Ectodermal cell (in vitro differentiated cells): ENCODE measurements at regions not wholly inside any gene's neighbourhood (a gene's known extent, or its start where the extent isn't known, plus 50 kb on each side); places are given as distances from the start of the nearest gene placed in this dataset.

Experiments used
- H3K27ac ChIP-seq: 2 replicates; pipeline ENCODE4 v1.7.0; 2013; ENCODE audit warnings: mild to moderate bottlenecking, low read depth, low read length; ENCODE audit not compliant: insufficient read depth, poor library complexity, severe bottlenecking
- H3K27me3 ChIP-seq: 2 replicates; pipeline ENCODE4 v1.7.0; 2013; ENCODE audit warnings: mild to moderate bottlenecking, low read length; ENCODE audit not compliant: insufficient read depth, control insufficient read depth, poor library complexity, severe bottlenecking
- H3K36me3 ChIP-seq: one replicate; pipeline ENCODE4 v1.7.0; 2013; ENCODE audit warnings: low read length; ENCODE audit not compliant: control insufficient read depth, insufficient read depth
- H3K4me1 ChIP-seq: one replicate; pipeline ENCODE4 v1.7.0; 2013; ENCODE audit warnings: low read length; ENCODE audit not compliant: control insufficient read depth, insufficient read depth
- H3K4me3 ChIP-seq: 2 replicates; pipeline ENCODE4 v1.7.0; 2013; ENCODE audit warnings: low read depth, low read length, control low read depth; ENCODE audit not compliant: insufficient read depth
- H3K9me3 ChIP-seq: 2 replicates; pipeline ENCODE4 v1.7.0; 2013; ENCODE audit warnings: mild to moderate bottlenecking, low read length, moderate library complexity; ENCODE audit not compliant: control insufficient read depth
- WGBS, 2 experiments: methylation state at CpG; one replicate each; pipeline ENCODE4 v1.1.7; 2013; ENCODE audit warnings: missing lambda C conversion rate in 2 of 2; 5-methylcytosine and 5-hydroxymethylcytosine counted together

- Histone ChIP-seq H3K27ac (no peak overlapping the region), H3K27me3 (no peaks in the 10 kb centered on the region)
- WGBS, 2 experiments = 85 to 86% methylated on average over 3 of the region's 3 CpGs
Observed at GRCh38 chr1:182186757-182187146, 125.2 kb upstream of the ZNF648 start.

GRCh38 chr1:182185842-182186756 lies 124.6 kb upstream of the ZNF648 start:
- Histone ChIP-seq H3K4me3 (no peak overlapping the region), H3K27me3 (no peaks in the 10 kb centered on the region), H3K9me3 (no peaks in the 10 kb centered on the region), H3K36me3 (no peaks in the 10 kb centered on the region), H3K27ac (no peak overlapping the region), H3K4me1 (peaks cover 7% of the 10 kb centered on the region)
- 91 to 94% methylated on average over 2 of the region's 2 CpGs for WGBS, 2 experiments

More at GRCh38 chr1:182186757-182187146, 125.2 kb upstream of the ZNF648 start:
- H3K36me3 ChIP-seq = no peaks in the 10 kb centered on the region
- peaks cover 7% of the 10 kb centered on the region for H3K4me1 ChIP-seq
- H3K9me3 ChIP-seq = no peaks in the 10 kb centered on the region
- no peak overlapping the region for H3K4me3 ChIP-seq

GRCh38 chr1:182185136-182185535 lies 123.6 kb upstream of the ZNF648 start:
- 97 to 100% methylated on average over 2 of the region's 2 CpGs for WGBS, 2 experiments

GRCh38 chr1:182183606-182184005 lies 122.1 kb upstream of the ZNF648 start:
- 91 to 98% methylated on average over 2 of the region's 3 CpGs for WGBS, 2 experiments
- H3K4me1 ChIP-seq = peaks cover 7% of the 10 kb centered on the region
- H3K9me3 ChIP-seq = no peaks in the 10 kb centered on the region
- H3K27me3 ChIP-seq = no peaks in the 10 kb centered on the region
- H3K4me3 ChIP-seq = no peak overlapping the region
- no peak overlapping the region for H3K27ac ChIP-seq
- H3K36me3 ChIP-seq = no peaks in the 10 kb centered on the region

More at GRCh38 chr1:182185136-182185535, 123.6 kb upstream of the ZNF648 start:
- Histone ChIP-seq H3K27me3 (no peaks in the 10 kb centered on the region), H3K4me1 (peaks cover 7% of the 10 kb centered on the region), H3K9me3 (no peaks in the 10 kb centered on the region), H3K27ac (no peak overlapping the region), H3K4me3 (no peak overlapping the region), H3K36me3 (no peaks in the 10 kb centered on the region)

GRCh38 chr1:182182311-182182710 lies 120.8 kb upstream of the ZNF648 start:
- H3K36me3 ChIP-seq = no peaks in the 10 kb centered on the region
- no peaks in the 10 kb centered on the region for H3K9me3 ChIP-seq
- no peak overlapping the region for H3K27ac ChIP-seq

GRCh38 chr1:182181167-182181572 lies 119.7 kb upstream of the ZNF648 start:
- Histone ChIP-seq H3K36me3 (no peaks in the 10 kb centered on the region), H3K27ac (no peak overlapping the region), H3K27me3 (no peaks in the 10 kb centered on the region), H3K4me1 (no peaks in the 10 kb centered on the region), H3K9me3 (no peaks in the 10 kb centered on the region), H3K4me3 (no peak overlapping the region)
- 92 to 96% methylated on average over 2 of the region's 3 CpGs for WGBS, 2 experiments

More at GRCh38 chr1:182182311-182182710, 120.8 kb upstream of the ZNF648 start:
- Histone ChIP-seq H3K27me3 (no peaks in the 10 kb centered on the region), H3K4me1 (peaks cover 7% of the 10 kb centered on the region), H3K4me3 (no peak overlapping the region)

- Histone ChIP-seq H3K4me1 (no peaks in the 10 kb centered on the region), H3K4me3 (no peak overlapping the region), H3K27ac (no peak overlapping the region), H3K9me3 (no peaks in the 10 kb centered on the region), H3K36me3 (no peaks in the 10 kb centered on the region), H3K27me3 (no peaks in the 10 kb centered on the region)
- WGBS, 2 experiments = 76 to 89% methylated on average over 4 of the region's 4 CpGs
Observed at GRCh38 chr1:182175361-182175931, 113.9 kb upstream of the ZNF648 start.

GRCh38 chr1:182174513-182174855 lies 113.0 kb upstream of the ZNF648 start:
- Histone ChIP-seq H3K36me3 (no peaks in the 10 kb centered on the region), H3K9me3 (no peaks in the 10 kb centered on the region), H3K27me3 (no peaks in the 10 kb centered on the region), H3K27ac (no peak overlapping the region), H3K4me1 (no peaks in the 10 kb centered on the region), H3K4me3 (no peak overlapping the region)
- WGBS, 2 experiments = 86% methylated on average over 1 of the region's 1 CpG

GRCh38 chr1:182173808-182174512 lies 112.4 kb upstream of the ZNF648 start:
- Histone ChIP-seq H3K9me3 (no peaks in the 10 kb centered on the region), H3K27ac (no peak overlapping the region), H3K27me3 (no peaks in the 10 kb centered on the region), H3K4me1 (no peaks in the 10 kb centered on the region), H3K36me3 (no peaks in the 10 kb centered on the region), H3K4me3 (no peak overlapping the region)
- WGBS, 2 experiments = 84 to 89% methylated on average over 5 of the region's 5 CpGs

- Histone ChIP-seq H3K4me3 (no peak overlapping the region), H3K36me3 (no peaks in the 10 kb centered on the region), H3K27me3 (no peaks in the 10 kb centered on the region), H3K27ac (no peak overlapping the region), H3K4me1 (no peaks in the 10 kb centered on the region), H3K9me3 (no peaks in the 10 kb centered on the region)
Observed at GRCh38 chr1:182172699-182173098, 111.2 kb upstream of the ZNF648 start.
